GM23338 (cell line): ENCODE measurements at regions not wholly inside any gene's neighbourhood (a gene's known extent, or its start where the extent isn't known, plus 50 kb on each side); places are given as distances from the start of the nearest gene placed in this dataset.

Source experiments
- CTCF ChIP-seq, 2 experiments: fragments of 200-600 bp in 1 of 2; sonication (generic) in 1 of 2; conservative IDR thresholded peaks; 2 replicates each; pipeline versions ENCODE4 v1.5.1 to v1.6.1; 2016 to 2017; ENCODE audit warnings: antibody characterized with exemption in 2 of 2, low read depth in 2 of 2, mild to moderate bottlenecking in 2 of 2, moderate library complexity in 1 of 2
- EZH2 ChIP-seq: fragments of 200-600 bp; sonication (generic); IDR thresholded peaks from one replicate; pipeline ENCODE4 v1.8.0; 2017; ENCODE audit warnings: antibody characterized with exemption, mild to moderate bottlenecking, low read depth; ENCODE audit not compliant: unreplicated experiment

- no peak for TF ChIP-seq EZH2
- TF ChIP-seq CTCF (conservative IDR thresholded peaks at IDR 0.05; ENCODE audit: low read depth in 2 of 2), result no peak
Observed at GRCh38 chr2:201546576-201546975, 95.0 kb downstream of the STRADB start.
